ENCODE measurements at regions not wholly inside any gene's neighbourhood (a gene's known extent, or its start where the extent isn't known, plus 50 kb on each side); places are given as distances from the start of the nearest gene placed in this dataset.

DNA sequence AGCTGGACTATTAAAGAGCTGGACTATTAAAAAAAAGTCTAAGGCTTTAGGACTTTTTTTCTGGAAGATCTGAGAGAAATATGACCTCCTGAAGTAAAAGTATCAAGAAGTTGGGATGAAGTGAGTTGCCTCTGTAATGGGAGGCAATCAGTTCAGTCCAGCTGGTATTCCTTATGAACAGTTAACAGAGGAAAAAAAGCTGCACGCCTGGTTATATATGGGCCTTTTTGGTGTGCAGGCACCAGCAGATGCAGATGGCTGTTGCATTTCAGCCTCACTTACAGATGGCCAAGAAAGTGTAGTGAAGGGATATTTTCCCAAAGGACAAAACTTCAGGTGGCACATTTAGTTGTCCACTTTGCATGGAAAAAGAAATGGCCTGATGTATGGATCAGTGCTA, 70.3 kb upstream of the ELOVL5 start:
- no peak for DNase-seq
- ATAC-seq (ENCODE audit: poor library complexity) = no peak
- intact Hi-C loops (cut with DNase I) = no loop called here

DNA sequence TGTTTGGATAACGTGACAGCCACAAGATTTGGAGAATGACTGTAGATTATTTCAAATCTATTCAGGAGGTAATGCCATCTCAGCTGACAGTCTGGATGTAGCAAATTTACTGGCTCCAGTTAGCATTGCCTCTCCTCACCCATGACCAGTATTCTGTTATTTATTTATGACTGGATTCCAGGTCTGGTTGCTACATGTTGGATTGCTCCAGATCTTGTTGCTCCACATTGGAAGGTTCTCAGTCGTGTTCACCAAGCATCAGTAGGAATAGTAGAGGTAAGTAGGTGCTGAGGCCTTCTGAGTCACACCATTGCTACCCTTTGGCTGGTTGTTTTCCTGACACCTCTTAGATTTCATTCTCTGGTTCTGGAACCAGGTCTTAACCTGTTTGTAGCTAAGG, 69.5 kb upstream of the ELOVL5 start:
- ATAC-seq (ENCODE audit: poor library complexity) (no peak), DNase-seq (no peak)
- intact Hi-C loops (cut with DNase I) = no loop called here

DNA sequence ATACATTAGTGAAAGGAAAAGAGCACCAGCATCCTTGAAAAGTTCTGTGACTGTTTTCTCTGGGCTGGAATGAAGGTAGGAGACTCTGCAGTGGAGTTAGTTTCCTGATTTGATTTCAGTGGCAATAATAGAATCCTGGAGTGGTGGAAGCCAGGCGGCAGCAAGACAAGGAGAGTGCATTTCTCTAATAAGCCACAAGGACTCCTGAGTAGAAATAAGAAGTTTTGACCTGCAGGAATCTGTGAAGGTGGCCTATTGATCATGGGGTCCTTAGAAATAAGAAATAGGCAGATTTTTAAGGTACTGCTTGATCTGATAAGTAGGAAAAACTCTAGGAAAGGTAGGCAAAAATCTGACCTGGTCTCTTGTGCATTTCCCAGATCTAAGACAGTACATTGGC, 68.4 kb upstream of the ELOVL5 start:
- no peak for DNase-seq
- intact Hi-C loops (cut with DNase I) = no loop called here
- ATAC-seq (ENCODE audit: poor library complexity) = no peak

DNA sequence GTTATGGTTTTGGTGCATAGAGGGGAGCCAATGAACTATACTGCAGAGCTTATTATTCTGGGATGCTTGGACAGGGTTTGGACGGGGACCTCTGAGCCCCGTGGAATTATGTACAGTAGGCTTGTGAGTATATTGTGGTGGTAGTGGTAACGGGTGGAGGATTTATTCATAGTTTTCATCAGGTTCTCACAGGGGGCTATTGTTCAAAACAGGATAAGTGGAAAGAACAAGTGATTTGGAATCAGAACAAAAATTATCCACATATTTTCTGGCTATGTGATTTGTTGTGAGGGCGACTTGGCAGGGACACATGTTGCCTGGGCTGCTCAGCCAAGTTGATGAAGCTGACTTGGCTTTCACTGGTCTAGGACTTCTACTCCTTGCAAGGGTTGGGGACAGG, 64.6 kb upstream of the ELOVL5 start:
- DNase-seq (no peak), ATAC-seq (ENCODE audit: poor library complexity) (no peak)
- intact Hi-C loops (cut with DNase I) = no loop called here

DNA sequence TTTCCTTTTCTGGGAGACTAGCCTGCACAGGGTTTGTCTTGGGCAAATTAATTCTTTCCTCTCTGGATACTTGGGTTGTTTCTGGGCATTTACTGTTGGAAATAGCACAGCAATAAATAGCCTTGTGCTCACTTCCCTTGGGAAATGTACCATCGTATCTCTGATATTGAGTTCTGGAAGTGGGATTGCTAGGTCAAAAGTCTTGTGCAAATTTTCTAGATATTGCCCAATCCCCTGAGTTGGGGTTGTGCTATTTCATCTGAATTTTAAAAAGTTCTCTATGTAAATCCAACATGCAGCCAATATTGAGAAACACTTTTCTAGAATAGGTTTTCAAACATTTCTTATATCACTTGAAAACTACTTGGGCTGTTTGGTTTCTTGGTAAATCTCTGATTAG, 64.0 kb upstream of the ELOVL5 start:
- no peak for DNase-seq

DNA sequence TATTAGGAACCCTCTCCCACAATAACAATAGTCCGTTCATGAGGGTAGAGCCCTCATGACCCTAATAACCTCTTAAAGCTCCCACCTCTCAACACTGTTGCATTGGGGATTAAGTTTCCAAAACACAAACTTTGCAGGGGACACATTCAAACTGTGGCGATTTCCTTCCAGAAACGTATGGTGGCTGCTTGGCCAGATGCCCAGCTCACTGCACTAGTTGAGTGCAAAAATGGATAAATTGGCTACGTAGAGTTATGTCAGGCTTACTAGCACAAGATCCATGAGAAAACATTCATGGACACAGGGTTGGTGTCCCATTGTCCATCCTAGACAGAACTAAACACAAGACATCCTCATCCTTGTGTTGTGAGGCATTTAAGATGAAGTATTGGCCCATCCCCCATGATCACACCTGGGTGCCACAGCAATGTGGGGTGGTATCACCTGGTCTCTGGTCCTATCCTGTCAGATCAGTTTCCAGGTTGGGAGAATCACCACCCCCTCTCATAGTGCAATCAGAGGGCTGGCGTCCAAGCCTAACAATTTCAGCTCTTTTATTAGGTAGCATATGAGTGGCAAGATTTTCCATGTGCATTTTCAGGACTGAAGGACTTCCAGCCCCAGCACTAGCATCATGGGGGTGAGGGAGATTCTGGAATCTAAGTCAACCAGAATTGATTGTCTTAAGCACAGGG, 63.4 kb upstream of the ELOVL5 start:
- intact Hi-C loops (cut with DNase I) = no loop called here
- no peak for ATAC-seq (ENCODE audit: poor library complexity)

More for the DNA sequence above, 64.0 kb upstream of the ELOVL5 start:
- no peak for ATAC-seq (ENCODE audit: poor library complexity)
- intact Hi-C loops (cut with DNase I) = no loop called here

DNA sequence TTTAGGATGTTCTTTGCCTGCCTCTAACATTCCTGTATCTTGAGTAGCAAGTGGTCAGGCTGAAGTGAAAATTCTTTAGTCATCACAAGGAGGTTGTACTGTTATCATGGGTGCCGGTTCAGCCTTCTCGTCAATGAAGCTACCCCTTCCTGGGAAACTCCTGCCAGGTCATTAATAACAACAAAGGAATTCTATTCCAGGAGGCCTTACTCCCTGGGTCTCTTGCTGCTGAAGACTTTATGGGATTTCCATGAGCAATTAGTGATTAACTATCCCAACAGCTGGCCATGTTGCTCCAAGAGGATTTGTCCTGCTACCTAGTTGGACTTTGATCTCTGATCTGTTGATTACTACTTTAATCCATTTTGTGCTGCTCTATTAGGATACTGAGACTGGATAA, 62.7 kb upstream of the ELOVL5 start:
- no peak for ATAC-seq (ENCODE audit: poor library complexity)
- no peak for DNase-seq

More for the DNA sequence above, 63.4 kb upstream of the ELOVL5 start:
- DNase-seq = no peak

DNA sequence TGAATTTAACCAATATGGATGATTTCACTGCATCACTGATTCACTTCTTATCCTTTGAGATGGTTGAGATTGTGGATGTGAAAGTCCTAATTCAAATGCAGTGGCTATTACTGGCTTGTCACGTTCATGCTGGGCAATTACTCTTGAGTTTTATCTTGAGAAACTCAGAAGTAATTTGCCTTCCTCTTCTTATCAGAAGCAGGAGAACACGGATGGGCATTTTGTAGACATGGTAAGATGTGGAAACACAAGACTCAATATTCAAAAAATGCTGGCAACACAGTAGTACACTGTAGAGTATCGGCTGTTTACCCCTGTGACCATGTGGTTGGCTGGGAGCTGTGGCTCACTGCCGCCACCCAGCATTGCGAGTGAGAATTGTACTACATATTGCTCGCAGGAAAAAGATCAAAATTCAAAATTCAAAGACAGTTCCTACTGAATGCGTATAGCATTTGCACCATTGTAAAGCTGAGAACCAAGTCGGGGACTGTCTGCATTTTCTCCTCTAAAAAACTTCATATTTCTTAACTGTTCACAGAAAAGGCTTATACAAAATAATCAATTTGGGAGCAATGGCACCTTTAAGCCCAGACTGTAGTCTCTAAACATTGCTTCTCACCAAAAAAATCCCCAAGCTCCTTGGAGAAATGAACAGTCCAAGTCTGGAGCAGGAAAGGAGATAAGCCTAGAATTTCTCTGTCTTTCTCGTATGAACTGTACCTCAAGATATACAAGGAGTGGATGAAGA, 61.9 kb upstream of the ELOVL5 start:
- DNase-seq (peak; percentile 75), ATAC-seq (ENCODE audit: poor library complexity) (peak; percentile 96)
- intact Hi-C loops (cut with DNase I) = loop anchor here (2.0 kb wide), 1 partner anchor 236 kb away; no protein-coding TSS in a partner anchor

More for the DNA sequence above, 62.7 kb upstream of the ELOVL5 start:
- intact Hi-C loops (cut with DNase I) = loop anchor here (2.0 kb wide), 1 partner anchor 237 kb away; no protein-coding TSS in a partner anchor

DNA sequence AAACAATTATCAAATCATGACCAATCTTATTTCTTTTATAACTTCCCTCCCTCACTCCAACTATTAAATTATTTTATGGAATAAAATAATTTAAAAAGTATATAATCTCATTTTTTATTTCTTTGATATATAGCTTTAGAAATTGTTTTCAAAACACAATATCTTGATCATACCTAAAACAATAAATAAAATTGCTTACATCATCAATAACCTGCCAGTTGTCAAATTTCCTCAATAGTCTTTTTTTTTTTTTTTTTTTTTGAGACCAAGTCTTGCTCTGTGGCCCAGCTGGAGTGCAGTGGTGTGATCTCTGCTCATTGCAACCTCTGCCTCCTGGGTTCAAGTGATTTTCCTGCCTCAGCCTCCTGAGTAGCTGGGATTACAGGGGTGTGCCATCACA, 60.1 kb upstream of the ELOVL5 start:
- ATAC-seq (ENCODE audit: poor library complexity) (no peak), DNase-seq (no peak)
- intact Hi-C loops (cut with DNase I) = no loop called here

DNA sequence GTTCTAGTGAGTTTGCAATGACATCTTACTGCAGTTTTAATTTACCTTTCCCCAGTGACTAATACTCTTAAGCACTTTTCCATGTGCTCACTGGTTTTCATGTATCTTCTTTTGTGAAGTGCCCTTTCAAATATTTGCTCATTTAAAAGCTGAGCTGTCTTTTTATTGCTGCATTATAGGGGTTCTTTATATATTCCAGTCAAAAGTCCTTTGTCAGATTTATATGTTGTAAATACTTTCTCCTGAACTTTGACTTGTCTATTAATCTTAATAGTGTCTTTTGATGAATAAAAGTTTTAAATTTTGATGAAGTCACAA, 50.2 kb upstream of the ELOVL5 start:
- intact Hi-C loops (cut with DNase I) = no loop called here
- DNase-seq (no peak), ATAC-seq (ENCODE audit: poor library complexity) (no peak)

DNA sequence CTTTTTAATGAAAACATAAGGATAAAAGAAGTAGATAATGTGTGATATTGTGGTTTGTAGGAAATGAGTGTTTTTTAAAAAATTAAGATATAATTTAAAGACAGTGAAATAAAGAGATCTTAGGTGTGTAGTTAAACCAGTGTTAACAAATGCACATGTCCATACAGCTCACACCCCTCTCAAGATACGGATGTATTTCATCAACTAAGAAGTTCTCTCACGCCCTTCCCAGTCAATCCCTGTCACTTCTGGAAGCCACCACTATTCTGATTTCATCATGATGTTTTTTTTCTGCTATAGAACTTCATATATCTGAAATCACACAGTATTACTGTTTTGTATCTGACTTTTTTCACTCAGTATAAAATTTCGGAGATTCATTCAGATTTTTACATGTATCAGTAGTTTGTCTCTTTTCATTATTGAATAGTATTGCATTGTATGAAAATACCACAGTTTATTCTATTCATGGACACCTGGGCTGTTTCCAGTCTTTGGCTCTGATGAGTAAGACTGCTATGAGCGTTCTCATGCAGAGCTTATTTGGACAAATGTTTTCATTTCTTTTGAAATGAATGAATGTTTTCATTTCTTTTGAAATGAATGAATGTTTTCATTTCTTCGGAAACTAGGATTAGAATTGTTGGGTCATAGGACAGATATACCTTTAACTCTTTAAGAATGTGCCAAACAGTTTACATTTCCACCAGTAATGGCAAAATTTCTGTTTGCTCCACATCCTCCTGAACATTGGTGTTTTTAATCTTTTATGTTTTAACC, 49.7 kb upstream of the ELOVL5 start:
- DNase-seq = no peak
- no peak for ATAC-seq (ENCODE audit: poor library complexity)
- intact Hi-C loops (cut with DNase I) = no loop called here

Measured in Right ventricle myocardium superior (tissue), 1 donor.